ENCODE measurements at regions not wholly inside any gene's neighbourhood (a gene's known extent, or its start where the extent isn't known, plus 50 kb on each side); places are given as distances from the start of the nearest gene placed in this dataset.
"Not testable (repeated sequence)": the region's sequence is repeated elsewhere in the genome, so short reads cannot be mapped to it uniquely, and the experiment has no call there.

DNA sequence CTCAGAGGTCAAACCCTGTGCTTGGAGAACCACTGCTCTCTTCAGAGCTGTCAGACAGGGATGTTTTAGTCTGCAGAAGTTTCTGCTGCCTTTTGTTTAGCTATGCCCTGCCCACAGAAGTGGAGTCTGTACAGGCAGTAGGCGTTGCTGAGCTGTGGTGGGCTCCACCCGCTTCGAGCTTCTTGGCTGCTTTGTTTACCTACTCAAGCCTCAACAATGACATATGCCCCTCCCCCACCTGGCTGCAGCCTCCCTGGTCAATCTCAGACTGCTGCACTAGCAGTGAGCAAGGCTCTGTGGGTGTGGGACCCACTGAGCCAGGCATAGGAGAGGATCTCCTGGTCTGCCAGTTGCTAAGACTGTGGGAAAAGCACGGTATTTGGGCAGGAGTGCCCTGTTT, 756.6 kb downstream of the EDEM1 start:
- not testable (repeated sequence) for H3K4me1 ChIP-seq (ENCODE audit: control insufficient read depth, insufficient read depth, low read length); H3K27me3 ChIP-seq (ENCODE audit: control insufficient read depth, insufficient read depth, low read length); H3K36me3 ChIP-seq (ENCODE audit: control insufficient read depth, insufficient read depth, low read length); H3K4me3 ChIP-seq (ENCODE audit: low read depth, low read length); H3K9me3 ChIP-seq (ENCODE audit: control insufficient read depth, insufficient read depth, low read depth, low read length); H3K9ac ChIP-seq (ENCODE audit: low read length); H3K27ac ChIP-seq (ENCODE audit: low read depth, low read length)

DNA sequence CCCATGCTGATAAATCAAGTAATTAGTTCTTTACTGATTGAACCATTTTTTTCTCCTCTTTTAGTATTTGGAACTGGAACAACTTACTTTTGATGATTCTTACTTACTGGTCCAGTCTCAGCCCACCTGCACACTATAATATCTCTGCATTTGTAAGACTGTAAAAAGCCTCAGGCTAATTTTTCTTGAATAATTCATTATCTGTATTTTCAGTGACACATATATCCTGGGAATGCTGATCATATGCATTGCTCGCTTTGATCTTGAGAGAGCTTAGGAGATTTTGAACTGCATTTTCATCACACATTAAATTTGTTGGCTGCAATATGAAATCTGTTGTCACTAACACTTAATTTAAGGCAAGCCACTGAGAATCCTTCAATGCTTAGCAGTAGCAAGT, 760.6 kb downstream of the EDEM1 start:
- Histone ChIP-seq H3K4me3 (ENCODE audit: low read depth, low read length) (no peak overlapping the region), H3K27me3 (ENCODE audit: control insufficient read depth, insufficient read depth, low read length) (no peaks in the 10 kb centered on the region), H3K9ac (ENCODE audit: low read length) (no peak overlapping the region), H3K27ac (ENCODE audit: low read depth, low read length) (no peak overlapping the region), H3K9me3 (ENCODE audit: control insufficient read depth, insufficient read depth, low read depth, low read length) (no peaks in the 10 kb centered on the region), H3K36me3 (ENCODE audit: control insufficient read depth, insufficient read depth, low read length) (no peaks in the 10 kb centered on the region), H3K4me1 (ENCODE audit: control insufficient read depth, insufficient read depth, low read length) (peaks cover 5% of the 10 kb centered on the region)

DNA sequence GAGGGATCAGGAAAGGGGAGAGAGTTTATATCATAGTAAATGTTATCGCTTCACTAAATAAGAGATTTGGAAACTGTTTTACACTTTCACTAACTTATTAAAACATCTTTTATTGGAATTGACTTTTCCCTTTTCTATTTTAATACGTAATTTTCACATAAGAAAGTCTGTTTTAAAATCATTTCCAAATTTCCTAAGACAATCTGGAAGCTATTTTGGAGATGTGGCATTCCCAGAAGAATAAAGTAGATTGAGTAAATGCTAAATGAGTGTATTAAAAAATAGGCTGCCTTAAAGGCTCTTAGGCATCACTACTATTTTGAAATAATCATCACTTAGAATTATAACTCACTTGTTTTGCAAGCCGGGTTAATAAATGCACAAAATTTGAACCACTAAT, 763.5 kb downstream of the EDEM1 start:
- Histone ChIP-seq H3K27me3 (ENCODE audit: control insufficient read depth, insufficient read depth, low read length) (no peaks in the 10 kb centered on the region), H3K9me3 (ENCODE audit: control insufficient read depth, insufficient read depth, low read depth, low read length) (0 out of 2 replicates have a peak, but pooled peaks cover 3% of the 10 kb centered on the region), H3K27ac (ENCODE audit: low read depth, low read length) (no peak overlapping the region), H3K36me3 (ENCODE audit: control insufficient read depth, insufficient read depth, low read length) (no peaks in the 10 kb centered on the region), H3K9ac (ENCODE audit: low read length) (no peak overlapping the region), H3K4me3 (ENCODE audit: low read depth, low read length) (no peak overlapping the region), H3K4me1 (ENCODE audit: control insufficient read depth, insufficient read depth, low read length) (no peaks in the 10 kb centered on the region)

DNA sequence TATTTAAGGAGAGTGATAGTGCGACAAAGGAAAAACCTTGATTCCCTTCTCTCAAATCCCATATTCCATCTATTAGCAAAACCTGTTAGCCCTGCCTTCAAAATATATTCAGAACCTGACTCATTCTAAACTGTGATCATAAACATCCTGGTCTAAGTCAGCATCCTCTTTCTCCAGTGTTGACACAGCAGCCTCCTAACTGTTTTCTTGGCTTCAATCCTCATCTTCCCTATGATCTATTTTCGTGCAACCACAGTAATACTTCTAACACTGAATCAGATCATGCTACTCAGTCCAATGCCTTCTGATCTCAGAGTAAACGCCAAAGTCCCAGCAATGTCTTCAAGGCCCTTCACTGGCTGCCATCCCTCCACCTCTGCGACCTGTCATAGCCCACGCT, 785.1 kb downstream of the EDEM1 start:
- H3K9ac ChIP-seq (ENCODE audit: low read length): no peak overlapping the region
- no peaks in the 10 kb centered on the region for H3K9me3 ChIP-seq (ENCODE audit: control insufficient read depth, insufficient read depth, low read depth, low read length)
- no peaks in the 10 kb centered on the region for H3K4me1 ChIP-seq (ENCODE audit: control insufficient read depth, insufficient read depth, low read length)
- no peak overlapping the region for H3K27ac ChIP-seq (ENCODE audit: low read depth, low read length)
- no peaks in the 10 kb centered on the region for H3K27me3 ChIP-seq (ENCODE audit: control insufficient read depth, insufficient read depth, low read length)
- no peak overlapping the region for H3K4me3 ChIP-seq (ENCODE audit: low read depth, low read length)
- no peaks in the 10 kb centered on the region for H3K36me3 ChIP-seq (ENCODE audit: control insufficient read depth, insufficient read depth, low read length)

DNA sequence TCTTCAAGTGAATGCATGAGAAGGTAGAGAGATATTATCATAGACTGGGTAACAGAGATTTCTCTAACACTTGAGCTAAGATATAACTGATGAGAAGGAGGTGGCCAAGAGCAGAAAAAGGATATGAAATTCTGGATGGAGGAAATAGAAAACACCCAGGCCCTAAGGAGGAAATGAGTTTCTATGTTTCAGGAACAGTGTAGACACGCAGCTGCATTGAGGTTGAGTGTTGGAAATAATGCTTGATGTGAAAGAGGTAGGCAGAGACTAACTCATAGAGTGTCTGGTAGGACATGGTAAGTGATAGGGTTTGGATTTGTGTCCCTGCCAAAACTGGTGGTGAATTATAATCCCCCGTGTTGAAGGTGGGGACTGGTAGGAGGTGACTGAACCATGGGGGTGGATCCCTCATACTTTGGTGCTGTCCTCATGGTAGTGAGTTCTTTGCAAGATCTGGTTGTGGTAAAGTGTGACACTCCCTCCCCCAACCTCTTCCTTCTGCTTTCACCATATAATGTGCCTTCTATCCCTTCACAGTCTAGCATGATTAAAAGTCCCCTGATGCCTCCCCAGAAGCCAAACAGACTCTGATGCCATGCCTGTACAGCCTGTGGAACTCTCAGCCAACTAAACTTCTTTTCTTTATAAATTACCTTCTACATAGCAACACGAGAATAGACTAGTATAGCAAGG, 787.3 kb downstream of the EDEM1 start:
- Histone ChIP-seq H3K9me3 (ENCODE audit: control insufficient read depth, insufficient read depth, low read depth, low read length) (no peaks in the 10 kb centered on the region), H3K27me3 (ENCODE audit: control insufficient read depth, insufficient read depth, low read length) (no peaks in the 10 kb centered on the region), H3K27ac (ENCODE audit: low read depth, low read length) (no peak overlapping the region), H3K4me3 (ENCODE audit: low read depth, low read length) (no peak overlapping the region), H3K9ac (ENCODE audit: low read length) (no peak overlapping the region), H3K4me1 (ENCODE audit: control insufficient read depth, insufficient read depth, low read length) (no peaks in the 10 kb centered on the region), H3K36me3 (ENCODE audit: control insufficient read depth, insufficient read depth, low read length) (no peaks in the 10 kb centered on the region)

DNA sequence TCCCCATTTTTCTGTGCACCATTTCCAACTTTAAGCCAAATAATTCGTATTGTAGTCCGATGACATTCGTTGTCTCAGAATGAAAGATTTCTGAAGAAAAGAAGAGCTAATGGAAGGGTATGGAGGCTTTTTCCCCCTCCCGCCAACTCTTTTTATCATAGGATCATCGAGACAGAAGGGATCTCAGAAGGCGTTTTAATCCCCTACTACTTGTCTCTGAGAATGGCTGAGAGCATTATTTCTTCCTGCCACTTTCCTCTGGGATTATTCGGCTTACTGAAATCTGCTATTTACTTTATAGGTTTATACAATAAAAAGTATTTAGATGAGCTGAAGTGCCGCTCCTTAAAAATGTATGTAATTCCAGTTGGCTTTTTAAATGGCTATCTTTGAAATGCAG, 789.8 kb downstream of the EDEM1 start:
- H3K27ac ChIP-seq (ENCODE audit: low read depth, low read length): no peak overlapping the region
- no peak overlapping the region for H3K4me3 ChIP-seq (ENCODE audit: low read depth, low read length)
- H3K4me1 ChIP-seq (ENCODE audit: control insufficient read depth, insufficient read depth, low read length): no peaks in the 10 kb centered on the region
- no peaks in the 10 kb centered on the region for H3K27me3 ChIP-seq (ENCODE audit: control insufficient read depth, insufficient read depth, low read length)
- H3K36me3 ChIP-seq (ENCODE audit: control insufficient read depth, insufficient read depth, low read length): no peaks in the 10 kb centered on the region
- H3K9ac ChIP-seq (ENCODE audit: low read length): no peak overlapping the region
- H3K9me3 ChIP-seq (ENCODE audit: control insufficient read depth, insufficient read depth, low read depth, low read length): peaks cover 9% of the 10 kb centered on the region; the same call in 1 of the 2 replicates

DNA sequence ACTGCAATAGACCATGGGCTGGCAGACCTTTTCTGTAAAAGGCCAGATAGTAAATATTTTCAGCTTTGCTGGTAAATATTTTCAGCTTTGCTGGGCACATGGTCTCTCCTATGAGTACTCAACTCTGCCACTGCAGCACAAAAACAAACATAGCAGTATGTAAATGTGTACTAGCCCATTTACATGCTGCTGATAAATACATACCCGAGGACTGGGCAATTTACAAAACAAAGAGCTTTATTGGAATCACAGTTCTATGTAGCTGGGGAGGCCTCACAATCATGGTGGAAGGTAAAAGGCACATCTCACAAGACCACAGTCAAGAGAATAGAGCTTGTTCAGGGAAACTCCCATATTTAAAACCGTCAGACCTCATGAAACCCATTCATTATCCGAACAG, 793.0 kb downstream of the EDEM1 start:
- H3K36me3 ChIP-seq (ENCODE audit: control insufficient read depth, insufficient read depth, low read length): no peaks in the 10 kb centered on the region
- H3K27me3 ChIP-seq (ENCODE audit: control insufficient read depth, insufficient read depth, low read length): no peaks in the 10 kb centered on the region
- H3K4me3 ChIP-seq (ENCODE audit: low read depth, low read length): no peak overlapping the region
- no peak overlapping the region for H3K9ac ChIP-seq (ENCODE audit: low read length)
- H3K9me3 ChIP-seq (ENCODE audit: control insufficient read depth, insufficient read depth, low read depth, low read length): peaks cover 9% of the 10 kb centered on the region; the same call in 1 of the 2 replicates
- H3K27ac ChIP-seq (ENCODE audit: low read depth, low read length): no peak overlapping the region
- H3K4me1 ChIP-seq (ENCODE audit: control insufficient read depth, insufficient read depth, low read length): no peaks in the 10 kb centered on the region

DNA sequence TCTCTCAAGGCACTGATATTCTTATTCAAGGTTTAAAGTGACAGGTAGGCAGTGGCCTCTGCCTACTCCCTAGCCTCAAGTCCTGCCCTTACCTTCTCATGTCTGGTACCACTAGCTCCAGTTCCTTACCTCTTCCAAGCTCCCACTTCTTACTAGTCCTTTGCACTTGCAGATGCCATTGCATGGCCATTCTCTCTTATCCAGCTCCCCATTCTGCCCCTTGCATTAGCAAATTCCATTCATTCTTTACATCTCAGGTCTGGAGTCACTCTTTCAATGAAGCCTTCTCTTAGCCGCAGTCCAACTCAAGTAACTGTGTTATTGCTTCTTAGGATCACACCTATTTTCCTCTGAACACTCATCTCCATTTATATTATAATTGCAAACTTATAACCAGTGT, 807.1 kb downstream of the EDEM1 start:
- Histone ChIP-seq H3K36me3 (ENCODE audit: control insufficient read depth, insufficient read depth, low read length) (no peaks in the 10 kb centered on the region), H3K4me1 (ENCODE audit: control insufficient read depth, insufficient read depth, low read length) (peaks cover 6% of the 10 kb centered on the region; the same call in 1 of the 2 replicates), H3K9ac (ENCODE audit: low read length) (no peak overlapping the region), H3K27ac (ENCODE audit: low read depth, low read length) (no peak overlapping the region), H3K27me3 (ENCODE audit: control insufficient read depth, insufficient read depth, low read length) (no peaks in the 10 kb centered on the region), H3K9me3 (ENCODE audit: control insufficient read depth, insufficient read depth, low read depth, low read length) (no peaks in the 10 kb centered on the region), H3K4me3 (ENCODE audit: low read depth, low read length) (no peak overlapping the region)

DNA sequence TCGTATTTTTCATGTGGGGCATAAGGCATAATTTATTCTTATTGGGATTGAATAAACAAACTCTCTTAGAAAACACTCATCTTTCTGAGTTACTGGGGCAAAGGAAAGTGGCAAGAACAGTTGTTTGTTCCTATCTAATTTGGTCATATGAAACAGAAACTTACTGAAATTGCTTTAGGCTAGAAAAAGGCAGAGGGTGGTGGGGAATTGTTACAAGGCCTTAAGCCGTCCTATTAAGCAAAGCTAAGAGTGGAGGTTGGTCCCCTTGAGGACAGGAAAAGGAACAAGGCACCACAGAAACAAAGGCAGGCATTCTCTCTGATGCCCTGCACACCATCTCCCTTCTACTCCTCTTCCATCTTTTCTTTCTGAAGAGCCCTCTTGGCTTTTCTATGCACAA, 830.9 kb downstream of the EDEM1 start:
- no peaks in the 10 kb centered on the region for H3K36me3 ChIP-seq (ENCODE audit: control insufficient read depth, insufficient read depth, low read length)
- peaks cover 16% of the 10 kb centered on the region for H3K9me3 ChIP-seq (ENCODE audit: control insufficient read depth, insufficient read depth, low read depth, low read length)
- H3K9ac ChIP-seq (ENCODE audit: low read length): no peak overlapping the region
- no peak overlapping the region for H3K4me3 ChIP-seq (ENCODE audit: low read depth, low read length)
- H3K27me3 ChIP-seq (ENCODE audit: control insufficient read depth, insufficient read depth, low read length): no peaks in the 10 kb centered on the region
- H3K4me1 ChIP-seq (ENCODE audit: control insufficient read depth, insufficient read depth, low read length): no peaks in the 10 kb centered on the region
- H3K27ac ChIP-seq (ENCODE audit: low read depth, low read length): no peak overlapping the region

DNA sequence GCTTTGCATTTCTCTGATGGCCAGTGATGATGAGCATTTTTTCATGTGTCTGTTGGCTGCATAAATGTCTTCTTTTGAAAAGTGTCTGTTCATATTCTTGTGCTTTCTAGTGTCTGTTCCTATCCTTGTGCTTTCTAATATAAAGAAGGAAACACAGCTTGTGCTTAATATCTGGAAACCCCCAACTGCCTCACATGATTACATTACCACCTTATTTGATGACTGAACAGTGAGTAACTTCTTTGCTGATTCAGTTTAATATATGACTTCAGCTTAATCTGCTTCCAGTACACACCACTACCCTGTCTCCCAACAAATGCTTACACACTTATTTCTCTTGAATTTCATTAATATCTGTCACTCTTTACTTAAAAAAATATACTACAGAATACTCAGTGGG, 835.1 kb downstream of the EDEM1 start:
- Histone ChIP-seq H3K9me3 (ENCODE audit: control insufficient read depth, insufficient read depth, low read depth, low read length) (peaks cover 3% of the 10 kb centered on the region; the same call in 1 of the 2 replicates), H3K27ac (ENCODE audit: low read depth, low read length) (no peak overlapping the region), H3K9ac (ENCODE audit: low read length) (no peak overlapping the region), H3K4me1 (ENCODE audit: control insufficient read depth, insufficient read depth, low read length) (no peaks in the 10 kb centered on the region), H3K4me3 (ENCODE audit: low read depth, low read length) (no peak overlapping the region), H3K27me3 (ENCODE audit: control insufficient read depth, insufficient read depth, low read length) (no peaks in the 10 kb centered on the region), H3K36me3 (ENCODE audit: control insufficient read depth, insufficient read depth, low read length) (no peaks in the 10 kb centered on the region)

DNA sequence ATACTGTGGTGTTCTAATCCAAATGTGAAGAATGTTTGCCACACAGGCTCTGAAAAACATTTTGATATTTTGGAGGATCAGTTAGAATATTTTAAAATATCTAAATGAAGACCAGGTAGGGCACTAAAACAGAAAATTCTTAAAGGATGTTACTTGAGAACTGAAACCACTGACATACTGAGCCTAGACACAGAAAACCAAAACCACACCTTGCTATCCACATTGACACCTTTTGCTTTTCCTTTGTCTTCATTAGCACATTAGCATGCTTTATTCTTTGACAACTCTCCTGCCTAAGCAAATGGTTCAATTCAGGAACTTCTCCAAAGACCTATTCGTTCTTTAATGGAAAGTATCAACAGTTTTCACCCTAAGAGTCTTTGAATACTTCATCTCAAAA, 835.9 kb upstream of the GRM7 start:
- Histone ChIP-seq H3K4me1 (ENCODE audit: control insufficient read depth, insufficient read depth, low read length) (no peaks in the 10 kb centered on the region), H3K9me3 (ENCODE audit: control insufficient read depth, insufficient read depth, low read depth, low read length) (peaks cover 3% of the 10 kb centered on the region; the same call in 1 of the 2 replicates), H3K36me3 (ENCODE audit: control insufficient read depth, insufficient read depth, low read length) (no peaks in the 10 kb centered on the region), H3K9ac (ENCODE audit: low read length) (no peak overlapping the region), H3K27ac (ENCODE audit: low read depth, low read length) (no peak overlapping the region), H3K27me3 (ENCODE audit: control insufficient read depth, insufficient read depth, low read length) (no peaks in the 10 kb centered on the region), H3K4me3 (ENCODE audit: low read depth, low read length) (no peak overlapping the region)

DNA sequence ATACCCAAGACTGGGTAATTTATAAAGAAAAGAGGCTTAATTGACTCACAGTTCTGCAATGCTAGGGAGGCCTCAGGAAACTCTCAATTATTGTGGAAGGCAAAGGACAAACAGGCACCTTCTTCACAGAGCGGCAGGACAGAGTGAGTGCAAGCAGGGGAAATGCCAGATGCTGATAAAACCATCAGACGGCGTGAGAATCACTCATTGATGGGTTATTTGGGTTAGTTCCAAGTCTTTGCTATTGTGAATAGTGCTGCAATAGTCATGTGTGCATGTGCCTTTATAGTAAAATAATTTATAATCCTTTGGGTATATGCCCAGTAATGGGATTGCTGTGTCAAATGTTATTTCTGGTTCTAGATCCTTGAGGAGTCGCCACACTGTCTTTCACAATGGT, 830.3 kb upstream of the GRM7 start:
- not testable (repeated sequence) for H3K36me3 ChIP-seq (ENCODE audit: control insufficient read depth, insufficient read depth, low read length); H3K9ac ChIP-seq (ENCODE audit: low read length); H3K4me3 ChIP-seq (ENCODE audit: low read depth, low read length); H3K27me3 ChIP-seq (ENCODE audit: control insufficient read depth, insufficient read depth, low read length); H3K27ac ChIP-seq (ENCODE audit: low read depth, low read length); H3K9me3 ChIP-seq (ENCODE audit: control insufficient read depth, insufficient read depth, low read depth, low read length); H3K4me1 ChIP-seq (ENCODE audit: control insufficient read depth, insufficient read depth, low read length)
